Neural progenitor cell (in vitro differentiated cells): ENCODE measurements at regions not wholly inside any gene's neighbourhood (a gene's known extent, or its start where the extent isn't known, plus 50 kb on each side); places are given as distances from the start of the nearest gene placed in this dataset.

Source experiments
- DNase-seq: peaks from one replicate; pipeline ENCODE4 v3.0.0-alpha.2; 2016; ENCODE audit warnings: low spot score
- H2AFZ ChIP-seq: fragments of 200-600 bp; sonication (generic); replicated peaks from 2 replicates; pipeline ENCODE4 v1.6.1; 2016; ENCODE audit warnings: antibody characterized with exemption
- H3F3A ChIP-seq: fragments of 200-600 bp; sonication (generic); 2 replicates; pipeline ENCODE4 v1.6.1; 2016; ENCODE audit warnings: antibody characterized with exemption, low read depth
- H3K27ac ChIP-seq: fragments of 200-600 bp; sonication (generic); 2 replicates; pipeline ENCODE4 v1.5.1; 2016; ENCODE audit warnings: mild to moderate bottlenecking
- H3K27me3 ChIP-seq: fragments of 200-600 bp; sonication (generic); 2 replicates; pipeline ENCODE4 v1.6.1; 2016; ENCODE audit warnings: mild to moderate bottlenecking, moderate library complexity
- H3K36me3 ChIP-seq: fragments of 200-600 bp; sonication (generic); 2 replicates; pipeline ENCODE4 v1.5.1; 2016
- H3K4me1 ChIP-seq: fragments of 200-600 bp; sonication (generic); 2 replicates; pipeline ENCODE4 v1.6.1; 2016; ENCODE audit warnings: mixed run types
- H3K4me2 ChIP-seq: fragments of 200-600 bp; sonication (generic); 2 replicates; pipeline ENCODE4 v1.6.1; 2016
- H3K4me3 ChIP-seq: fragments of 200-600 bp; sonication (generic); 2 replicates; pipeline ENCODE4 v1.5.1; 2016
- H3K79me2 ChIP-seq: fragments of 200-600 bp; sonication (generic); 2 replicates; pipeline ENCODE4 v1.6.1; 2016; ENCODE audit warnings: low read depth
- H3K9ac ChIP-seq: fragments of 200-600 bp; sonication (generic); 2 replicates; pipeline ENCODE4 v1.6.1; 2016
- H3K9me3 ChIP-seq: fragments of 200-600 bp; sonication (generic); 2 replicates; pipeline ENCODE4 v1.5.1; 2016; ENCODE audit warnings: low read depth
- H4K20me1 ChIP-seq: fragments of 200-600 bp; sonication (generic); 2 replicates; pipeline ENCODE4 v1.6.1; 2016; ENCODE audit warnings: low read depth
- H3K27ac Mint-ChIP-seq: 3 replicates; pipeline ENCODE4 v1.8.0; 2021; ENCODE audit warnings: mixed read lengths
- H3K27me3 Mint-ChIP-seq: 2 replicates; pipeline ENCODE4 v1.8.0; 2022; ENCODE audit warnings: low read depth, mild to moderate bottlenecking, inconsistent platforms, moderate library complexity, mixed read lengths; ENCODE audit not compliant: insufficient read depth
- H3K36me3 Mint-ChIP-seq: 3 replicates; pipeline ENCODE4 v1.8.0; 2021; ENCODE audit warnings: mixed read lengths
- H3K4me1 Mint-ChIP-seq: 3 replicates; pipeline ENCODE4 v1.8.0; 2021; ENCODE audit warnings: mixed read lengths
- H3K4me3 Mint-ChIP-seq: 3 replicates; pipeline ENCODE4 v1.8.0; 2021; ENCODE audit warnings: mild to moderate bottlenecking, moderate library complexity, mixed read lengths
- H3K9me3 Mint-ChIP-seq: 3 replicates; pipeline ENCODE4 v1.8.0; 2020; ENCODE audit warnings: mixed read lengths
- CTCF ChIP-seq: fragments of 200-600 bp; sonication (generic); IDR thresholded peaks from 2 replicates; pipeline ENCODE4 v1.5.1; 2017; ENCODE audit warnings: antibody characterized with exemption, mild to moderate bottlenecking
- EZH2 ChIP-seq: fragments of 200-600 bp; sonication (generic); IDR thresholded peaks from 2 replicates; pipeline ENCODE4 v1.6.1; 2017; ENCODE audit warnings: antibody characterized with exemption, mild to moderate bottlenecking, moderate library complexity
- EZH2phosphoT487 ChIP-seq: fragments of 200-600 bp; sonication (generic); IDR thresholded peaks from 2 replicates; pipeline ENCODE4 v1.6.1; 2017; ENCODE audit warnings: antibody characterized with exemption

GRCh38 chr5:3348576-3349535, 246.8 kb upstream of the IRX1 start:
- no peak overlapping the region for H3K27ac Mint-ChIP-seq
- H3K27me3 Mint-ChIP-seq, result peaks cover 17% of the 10 kb centered on the region
- H3K4me2 ChIP-seq, result no peak overlapping the region
- no peaks in the 10 kb centered on the region for H3F3A ChIP-seq
- peaks cover 6% of the 10 kb centered on the region for H3K4me1 Mint-ChIP-seq
- H3K36me3 Mint-ChIP-seq, result no peaks in the 10 kb centered on the region
- no peak for TF ChIP-seq EZH2
- H3K36me3 ChIP-seq, result no peaks in the 10 kb centered on the region
- H3K9me3 ChIP-seq, result no peaks in the 10 kb centered on the region
- H3K9me3 Mint-ChIP-seq, result no peaks in the 10 kb centered on the region
- no peak for DNase-seq
- no peak overlapping the region for H3K4me3 ChIP-seq
- no peaks in the 10 kb centered on the region for H4K20me1 ChIP-seq
- no peaks in the 10 kb centered on the region for H3K27me3 ChIP-seq
- H3K4me1 ChIP-seq, result no peaks in the 10 kb centered on the region
- no peaks in the 10 kb centered on the region for H3K79me2 ChIP-seq
- no peak overlapping the region for H3K9ac ChIP-seq
- no peak overlapping the region for H3K27ac ChIP-seq
- H3K4me3 Mint-ChIP-seq, result no peak overlapping the region
- H2AFZ ChIP-seq, result no peak overlapping the region

- H3K36me3 ChIP-seq, result no peaks in the 10 kb centered on the region
- no peaks in the 10 kb centered on the region for H3K27me3 ChIP-seq
- no peak overlapping the region for H3K27ac Mint-ChIP-seq
- no peaks in the 10 kb centered on the region for H3K36me3 Mint-ChIP-seq
- TF ChIP-seq CTCF, result no peak
- TF ChIP-seq EZH2, result no peak
- no peak for TF ChIP-seq EZH2phosphoT487
- peak overlapping the region; percentile 13 for H3K4me3 Mint-ChIP-seq
- H2AFZ ChIP-seq, result no peak overlapping the region
- peaks cover 16% of the 10 kb centered on the region for H3K27me3 Mint-ChIP-seq
- no peaks in the 10 kb centered on the region for H4K20me1 ChIP-seq
- H3K9me3 ChIP-seq, result no peaks in the 10 kb centered on the region
- H3K4me1 Mint-ChIP-seq, result peaks cover 6% of the 10 kb centered on the region
- H3K4me2 ChIP-seq, result no peak overlapping the region
- no peaks in the 10 kb centered on the region for H3F3A ChIP-seq
- H3K9me3 Mint-ChIP-seq, result no peaks in the 10 kb centered on the region
- H3K27ac ChIP-seq, result no peak overlapping the region
- DNase-seq, result no peak
- H3K4me1 ChIP-seq, result no peaks in the 10 kb centered on the region
- no peak overlapping the region for H3K9ac ChIP-seq
- no peaks in the 10 kb centered on the region for H3K79me2 ChIP-seq
- no peak overlapping the region for H3K4me3 ChIP-seq
Observed at GRCh38 chr5:3347741-3348140, 247.9 kb upstream of the IRX1 start.

- Mint-ChIP-seq H3K9me3 (no peaks in the 10 kb centered on the region), H3K27me3 (peaks cover 16% of the 10 kb centered on the region), H3K27ac (no peak overlapping the region), H3K36me3 (no peaks in the 10 kb centered on the region), H3K4me1 (peaks cover 6% of the 10 kb centered on the region), H3K4me3 (no peak overlapping the region)
- no peak for DNase-seq
- no peak overlapping the region for H3K9ac ChIP-seq
- H3K27ac ChIP-seq, result no peak overlapping the region
- H3K79me2 ChIP-seq, result no peaks in the 10 kb centered on the region
- no peaks in the 10 kb centered on the region for H3K36me3 ChIP-seq
- TF ChIP-seq EZH2, result no peak
- no peak for TF ChIP-seq CTCF
- TF ChIP-seq EZH2phosphoT487, result no peak
- H3K4me3 ChIP-seq, result no peak overlapping the region
- no peak overlapping the region for H2AFZ ChIP-seq
- H3K4me2 ChIP-seq, result no peak overlapping the region
- no peaks in the 10 kb centered on the region for H3F3A ChIP-seq
- no peaks in the 10 kb centered on the region for H3K4me1 ChIP-seq
- H3K9me3 ChIP-seq, result no peaks in the 10 kb centered on the region
- H4K20me1 ChIP-seq, result no peaks in the 10 kb centered on the region
- no peaks in the 10 kb centered on the region for H3K27me3 ChIP-seq
Observed at GRCh38 chr5:3346111-3346820, 249.4 kb upstream of the IRX1 start.
